ENCODE measurements at regions not wholly inside any gene's neighbourhood (a gene's known extent, or its start where the extent isn't known, plus 50 kb on each side); places are given as distances from the start of the nearest gene placed in this dataset.

- BruUV-seq (replicated peaks), result no TSS peak
- Histone ChIP-seq H3K36me3 (ENCODE audit: control insufficient read depth, insufficient read depth, low read length) (no peaks in the 10 kb centered on the region), H3K4ac (ENCODE audit: low read depth, low read length) (no peak overlapping the region), H4K20me1 (ENCODE audit: insufficient read depth, low read length) (no peaks in the 10 kb centered on the region), H3K14ac (replicated peaks; ENCODE audit: low read depth, low read length) (no peak overlapping the region), H3K27me3 (ENCODE audit: control insufficient read depth, insufficient read depth, low read length) (no peaks in the 10 kb centered on the region), H4K91ac (ENCODE audit: insufficient read depth, low read depth, low read length) (no peak overlapping the region), H4K8ac (ENCODE audit: low read depth in 2 of 2, low read length in 2 of 2) (no peak overlapping the region), H2BK20ac (ENCODE audit: low read depth, low read length) (no peak overlapping the region), H3K18ac (ENCODE audit: low read depth, low read length) (no peak overlapping the region), H3K27ac (ENCODE audit: insufficient read depth, low read length) (no peak overlapping the region), H3K79me1 (ENCODE audit: low read depth in 1 of 2, low read length in 2 of 2) (no peaks in the 10 kb centered on the region), H2AK5ac (ENCODE audit: low read depth, low read length) (no peak overlapping the region), H3K23ac (ENCODE audit: low read depth, low read length) (no peak overlapping the region), H2AFZ (replicated peaks; ENCODE audit: low read length, poor library complexity) (no peak overlapping the region), H3K9me1 (ENCODE audit: insufficient read depth, low read length) (no peaks in the 10 kb centered on the region; the same call in 1 of the 2 replicates), H3K4me1 (ENCODE audit: control insufficient read depth, insufficient read depth, low read length) (peaks cover 4% of the 10 kb centered on the region; the same call in 1 of the 2 replicates), H3K9ac (ENCODE audit: low read depth, low read length) (no peak overlapping the region), H2BK120ac (ENCODE audit: low read depth, low read length) (no peak overlapping the region), H2BK15ac (ENCODE audit: low read depth, low read length) (no peak overlapping the region), H2AK9ac (replicated peaks; ENCODE audit: low read depth, low read length, poor library complexity) (no peak overlapping the region), H4K5ac (ENCODE audit: low read depth, low read length) (no peak overlapping the region), H3K4me3 (ENCODE audit: insufficient read depth, low read depth, low read length) (no peak overlapping the region), H2BK5ac (ENCODE audit: low read depth, low read length, poor library complexity, severe bottlenecking) (no peak overlapping the region), H3K9me3 (ENCODE audit: control insufficient read depth, insufficient read depth, low read length) (no peaks in the 10 kb centered on the region), H3K4me2 (ENCODE audit: low read depth, low read length) (no peak overlapping the region), H3K56ac (ENCODE audit: extremely low read depth, insufficient read depth, low read length) (no peak overlapping the region)
- no peak for ATAC-seq (ENCODE audit: low read depth)
- TF ChIP-seq NFE2L2 (IDR thresholded peaks at IDR 0.05; ENCODE audit: low read depth, low read length), result no peak
- TF ChIP-seq CEBPB (IDR thresholded peaks at IDR 0.05; ENCODE audit: low read depth, low read length), result no peak
- intact Hi-C loops (cut with micrococcal nuclease), result no loop called here
- ChIA-PET CTCF (no interaction called here), POLR2A (ENCODE audit: unreplicated experiment) (no interaction called here)
- dilution Hi-C loops (cut with HindIII; ENCODE audit: low sequenced_read_pairs, unreplicated experiment), result no loop called here
- in situ Hi-C loops (cut with MboI; ENCODE audit: low sequenced_read_pairs), result no loop called here
- DNase-seq, result no peak
- no CpG with 5 or more reads among the region's 3 CpGs for WGBS, 2 experiments (ENCODE audit: extremely low coverage in 2 of 2, insufficient read length in 1 of 2)
Measured at GRCh38 chr6:132017942-132018341, 66.8 kb upstream of the CCN2 start.

Data from IMR-90 (cell line).